ENCODE measurements at regions not wholly inside any gene's neighbourhood (a gene's known extent, or its start where the extent isn't known, plus 50 kb on each side); places are given as distances from the start of the nearest gene placed in this dataset.

DNA sequence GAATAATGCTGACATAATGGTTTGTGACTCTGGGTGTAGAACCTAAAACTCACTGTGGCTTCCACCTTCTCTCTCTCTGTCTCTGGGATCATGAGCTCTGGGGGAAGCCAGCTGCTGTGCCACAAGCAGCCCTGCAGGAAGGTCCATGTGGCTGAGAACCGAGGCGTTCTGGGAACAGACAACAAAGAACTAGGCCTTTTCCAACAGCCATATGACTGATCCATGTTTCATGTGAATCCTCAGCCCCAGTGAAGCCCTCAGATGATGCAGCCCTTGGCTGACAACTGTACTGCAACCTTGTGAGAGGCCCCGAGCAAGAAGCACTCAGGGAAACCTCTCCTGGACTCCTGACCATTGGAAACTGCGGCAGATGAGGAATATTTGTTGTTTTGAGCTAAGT is 56.6 kb downstream of the HLA-G start:
- no peak for DNase-seq

GRCh38 chr6:29886701-29887100 is 55.6 kb upstream of the HLA-A start:
- DNase-seq: no peak

DNA sequence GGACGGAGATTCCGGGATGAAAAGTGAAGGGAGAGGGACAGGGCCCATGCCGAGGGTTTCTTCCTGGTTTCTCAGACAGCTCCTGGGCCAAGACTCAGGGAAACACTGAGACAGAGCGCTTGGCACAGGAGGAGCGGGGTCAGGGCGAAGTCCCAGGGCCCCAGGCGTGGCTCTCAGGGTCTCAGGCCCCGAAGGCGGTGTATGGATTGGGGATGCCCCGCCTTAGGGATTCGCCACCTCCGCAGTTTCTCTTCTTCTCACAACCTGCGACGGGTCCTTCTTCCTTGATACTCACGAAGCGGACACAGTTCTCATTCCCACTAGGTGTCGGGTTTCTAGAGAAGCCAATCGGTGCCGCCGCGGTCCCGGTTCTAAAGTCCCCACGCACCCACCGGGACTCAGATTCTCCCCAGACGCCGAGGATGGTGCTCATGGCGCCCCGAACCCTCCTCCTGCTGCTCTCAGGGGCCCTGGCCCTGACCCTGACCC is 55.0 kb upstream of the HLA-A start:
- DNase-seq: no peak

- DNase-seq: peak; percentile 68
Observed at GRCh38 chr6:29887819-29888776, 54.2 kb upstream of the HLA-A start.
